GM19452 (cell line): ENCODE measurements at regions not wholly inside any gene's neighbourhood (a gene's known extent, or its start where the extent isn't known, plus 50 kb on each side); places are given as distances from the start of the nearest gene placed in this dataset.

Experiments
- ATAC-seq: cut with Tn5 transposase; IDR thresholded peaks from one replicate; pipeline ENCODE4 v1.9.1; 2021; ENCODE audit not compliant: unreplicated experiment

DNA sequence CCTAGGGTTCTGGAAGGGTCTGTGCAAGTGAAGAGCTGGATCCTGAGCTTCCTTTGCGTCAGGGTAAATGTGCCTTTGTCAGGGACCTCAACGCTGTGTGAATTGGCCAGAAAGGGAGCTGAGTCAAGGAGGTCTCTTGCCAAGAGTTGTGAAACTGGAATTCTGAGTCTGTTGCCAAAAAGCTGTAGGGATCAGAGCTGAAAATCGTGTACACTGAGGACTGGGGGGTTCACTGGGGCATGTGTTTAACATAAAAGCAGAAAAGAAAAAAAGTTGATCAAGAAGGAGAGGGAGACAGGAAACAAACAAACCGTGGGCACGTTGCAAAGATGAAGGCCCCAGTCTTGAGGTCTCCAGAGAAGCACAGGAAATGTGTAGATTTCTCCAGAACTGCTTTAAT lies 1081.5 kb downstream of the VRK1 start:
- no peak for ATAC-seq

DNA sequence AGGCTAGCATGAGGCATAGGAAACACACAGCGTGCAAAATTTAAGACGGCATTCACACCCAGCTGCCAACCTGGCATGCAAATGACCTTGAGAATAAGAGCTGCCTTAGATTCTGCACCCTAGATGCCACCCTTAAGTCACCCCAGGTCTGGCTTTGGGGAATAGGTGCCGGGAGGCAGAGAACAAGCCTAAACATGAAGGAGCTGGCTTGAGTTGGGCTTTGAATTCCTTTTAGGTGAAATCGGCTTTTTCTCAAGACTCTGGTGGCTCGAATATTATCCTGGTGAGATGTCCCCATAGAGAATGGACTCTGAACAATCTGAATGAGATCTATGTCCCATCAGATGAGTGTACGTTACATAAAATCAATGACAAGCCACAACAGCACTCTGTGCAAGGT lies 1090.5 kb downstream of the VRK1 start:
- ATAC-seq = no peak

GRCh38 chr14:97888331-97888730 lies 1091.1 kb downstream of the VRK1 start:
- ATAC-seq = no peak

DNA sequence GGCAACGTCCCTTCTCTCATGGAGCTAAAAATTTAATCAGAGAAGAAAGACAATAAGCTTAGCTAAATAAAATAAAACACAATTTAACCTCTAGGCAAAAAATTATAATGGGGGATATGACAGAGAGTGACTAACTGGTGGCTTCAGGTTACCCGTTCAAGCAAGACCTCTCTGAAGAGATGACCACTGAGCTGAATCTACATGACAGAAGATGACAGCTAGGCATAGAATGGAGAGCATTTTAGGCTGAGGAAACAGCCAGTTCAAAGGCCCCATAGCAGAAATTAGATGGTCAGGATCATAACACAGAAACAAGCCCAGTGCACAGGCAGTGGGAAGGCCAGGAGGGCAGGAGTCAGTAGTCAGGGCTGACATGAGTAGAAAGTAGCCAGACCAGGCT lies 1094.3 kb downstream of the VRK1 start:
- ATAC-seq = no peak

- no peak for ATAC-seq
These were observed 1097.4 kb downstream of the VRK1 start for GRCh38 chr14:97894552-97894951.

DNA sequence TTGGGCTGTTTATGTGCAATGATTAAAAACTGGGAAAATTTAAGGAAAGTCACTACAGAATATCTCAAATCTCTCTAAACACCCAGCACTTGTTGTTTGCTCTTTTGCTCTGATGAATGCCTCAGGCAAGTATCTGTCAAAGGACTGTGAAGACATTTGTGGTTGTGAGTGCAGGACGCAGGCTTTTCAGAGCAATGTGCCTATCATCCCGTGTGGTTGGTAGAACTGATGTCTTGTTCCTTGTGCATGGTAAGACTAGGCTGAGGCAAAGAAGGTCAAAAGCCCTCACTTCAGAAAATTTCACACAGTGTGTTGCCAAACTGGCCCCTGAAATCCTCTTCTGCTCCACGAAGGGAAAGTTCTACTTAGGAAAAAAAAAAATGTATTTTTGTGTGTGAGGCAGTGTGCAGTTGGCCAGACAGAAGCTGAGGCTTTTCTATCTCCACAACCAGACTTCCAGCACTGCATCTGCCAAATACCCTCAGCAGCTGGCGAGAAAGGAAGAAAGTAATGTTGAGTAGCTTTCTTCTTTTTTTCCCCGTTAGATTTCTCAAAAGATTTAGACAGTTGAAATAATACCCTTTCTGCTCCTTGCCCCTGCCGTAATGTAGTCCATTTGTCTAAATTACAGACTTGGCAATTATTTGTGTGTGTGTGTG lies 1103.1 kb downstream of the VRK1 start:
- ATAC-seq = no peak

DNA sequence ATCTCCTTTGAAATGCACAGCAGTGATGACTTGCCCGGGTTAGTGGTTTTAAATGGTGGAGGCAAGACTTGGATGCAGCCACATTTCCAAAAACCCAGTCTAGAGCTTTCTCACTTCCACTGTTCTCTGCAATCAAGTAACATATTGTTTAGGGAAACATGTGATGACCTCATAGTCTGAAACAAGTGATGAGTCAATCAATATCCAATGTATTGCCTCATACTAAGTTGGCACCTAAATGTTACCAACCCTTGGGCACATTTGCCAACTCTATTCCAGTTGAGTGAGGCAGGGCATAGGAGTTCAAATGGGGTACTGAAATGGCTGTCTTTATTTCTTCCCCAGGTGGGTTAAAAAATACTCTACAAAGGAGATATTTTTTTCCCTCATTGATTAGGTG lies 1105.4 kb downstream of the VRK1 start:
- no peak for ATAC-seq

DNA sequence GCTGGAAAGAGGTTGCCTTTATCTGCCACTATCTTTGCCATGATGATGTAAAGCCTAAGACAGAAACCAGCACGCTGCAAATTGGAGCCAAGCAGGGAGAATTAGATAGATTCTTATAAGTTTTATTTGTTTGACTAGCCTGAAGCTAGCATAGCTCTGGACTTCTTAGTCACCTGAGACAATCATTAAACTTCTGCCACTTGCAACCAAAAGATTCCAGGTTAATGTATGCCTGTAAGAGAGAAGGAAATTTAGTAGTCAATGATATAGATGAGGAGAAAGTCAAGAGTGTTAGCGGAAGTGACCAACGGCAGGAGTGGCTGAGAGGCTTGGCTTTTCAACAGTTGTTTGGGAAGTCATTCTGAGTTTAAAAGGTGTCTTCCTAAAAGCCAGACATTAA lies 1106.6 kb downstream of the VRK1 start:
- no peak for ATAC-seq

DNA sequence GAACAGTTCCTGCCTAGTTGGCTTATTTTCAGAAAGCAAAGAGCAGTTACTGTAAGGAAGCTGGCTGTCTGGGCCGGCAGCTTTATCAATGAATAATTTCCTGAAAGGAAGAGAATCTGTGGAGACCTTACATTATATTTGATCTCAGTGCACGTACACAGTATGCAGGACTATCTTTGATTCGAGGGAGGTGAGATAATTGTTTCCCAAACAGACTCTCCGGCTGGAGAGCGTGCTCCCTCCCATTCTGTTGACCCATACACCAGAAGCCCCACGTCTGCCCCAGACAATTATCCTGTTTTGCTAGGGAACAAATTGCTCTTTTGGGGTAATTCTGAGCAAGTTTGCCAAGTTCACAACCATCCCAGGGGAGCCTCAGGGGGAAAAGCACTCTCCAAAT lies 1115.0 kb downstream of the VRK1 start:
- no peak for ATAC-seq

GRCh38 chr14:97916100-97916499 lies 1118.9 kb downstream of the VRK1 start:
- ATAC-seq = no peak

DNA sequence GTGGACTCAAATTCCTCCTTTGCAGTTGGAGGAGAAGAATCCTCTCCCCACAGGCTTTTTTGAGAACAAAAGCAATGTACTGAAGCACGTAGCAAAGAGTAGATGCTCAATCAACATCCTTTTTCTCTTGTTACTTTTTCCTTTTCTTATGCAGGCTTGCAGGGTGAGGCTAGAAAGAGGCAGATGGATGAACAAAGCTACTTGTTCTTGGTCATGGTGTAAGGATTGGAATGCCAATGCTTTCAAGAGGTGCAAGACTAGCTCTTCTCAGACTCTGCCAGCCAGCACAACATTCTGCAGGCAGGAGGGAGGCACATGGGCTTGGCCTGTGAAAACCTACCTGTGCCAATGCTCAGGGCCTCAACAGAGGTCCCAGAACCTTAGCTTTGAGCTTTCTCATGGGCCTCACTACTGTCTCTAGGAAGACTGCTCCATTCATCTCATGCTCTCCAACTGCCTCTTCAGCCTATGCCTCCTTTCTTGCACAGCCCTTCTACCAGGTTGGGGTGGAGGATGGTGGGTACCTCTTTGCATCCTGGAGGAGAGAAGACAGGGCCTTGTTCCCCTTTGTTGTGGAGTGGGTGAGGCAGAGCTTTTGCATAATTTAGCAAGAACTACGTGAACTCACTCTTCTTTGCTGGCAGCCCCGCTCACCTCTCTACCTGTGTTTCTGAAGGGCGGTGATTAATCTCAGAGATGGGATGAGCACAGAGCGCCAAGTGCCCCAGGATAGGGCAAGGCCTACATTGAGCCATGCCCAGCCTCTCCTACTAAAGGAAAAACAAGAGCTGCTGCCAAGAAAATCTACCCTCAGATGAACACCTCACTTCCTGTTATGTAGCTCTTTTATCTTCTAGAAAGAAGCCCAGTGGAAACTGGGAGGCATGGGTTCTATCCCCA lies 1119.7 kb downstream of the VRK1 start:
- no peak for ATAC-seq

- ATAC-seq = no peak
These were observed 1123.0 kb downstream of the VRK1 start for GRCh38 chr14:97920201-97920600.

DNA sequence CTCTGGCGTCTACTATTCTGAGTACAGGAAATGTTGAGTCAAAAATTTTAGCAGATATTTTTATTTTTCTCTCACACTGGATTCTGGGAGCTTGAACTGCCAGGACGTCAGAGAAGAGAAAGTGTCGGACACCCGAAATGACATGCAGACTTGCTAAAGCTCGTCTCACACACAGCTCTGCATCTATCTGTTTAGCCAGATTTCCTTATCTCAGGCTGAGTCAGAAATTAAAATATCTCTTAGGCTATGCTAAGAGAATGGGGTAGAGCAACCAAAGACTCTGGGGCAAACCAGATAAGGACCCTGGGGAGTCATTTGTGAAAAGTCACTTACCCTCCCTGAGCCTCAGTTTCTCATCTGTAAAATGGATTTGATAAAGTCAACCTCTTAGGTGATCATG lies 1124.1 kb downstream of the VRK1 start:
- ATAC-seq = no peak

- ATAC-seq = no peak
These were observed 1127.9 kb downstream of the VRK1 start for GRCh38 chr14:97924922-97925613.

DNA sequence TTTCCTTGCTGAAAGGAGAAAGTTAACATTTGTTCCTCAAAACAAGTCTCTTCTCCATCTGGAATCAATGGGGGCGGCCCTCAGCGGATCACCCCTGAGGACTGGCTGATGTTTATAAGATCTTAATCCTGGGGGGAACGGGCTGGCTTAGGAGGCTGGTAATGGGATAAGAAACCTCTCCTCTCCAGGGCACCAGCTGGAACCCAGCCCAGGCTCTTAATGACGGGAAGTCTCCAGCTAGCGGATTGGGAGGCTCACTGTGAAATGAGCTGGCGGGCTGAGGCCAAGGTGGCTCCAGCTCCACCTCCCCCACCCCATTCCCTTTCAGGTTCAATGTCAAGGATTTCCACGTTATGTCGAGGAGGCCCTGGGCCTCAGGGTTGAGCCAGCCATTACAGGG lies 1133.0 kb downstream of the VRK1 start:
- ATAC-seq = no peak

GRCh38 chr14:97931273-97931672 lies 1134.1 kb downstream of the VRK1 start:
- ATAC-seq = no peak

- ATAC-seq = no peak
These were observed 1145.7 kb downstream of the VRK1 start for GRCh38 chr14:97942921-97943320.

GRCh38 chr14:97943619-97944018 lies 1146.4 kb downstream of the VRK1 start:
- ATAC-seq = no peak

GRCh38 chr14:97944380-97944779 lies 1147.2 kb downstream of the VRK1 start:
- no peak for ATAC-seq

- ATAC-seq = no peak
These were observed 1148.4 kb downstream of the VRK1 start for GRCh38 chr14:97945631-97946030.

GRCh38 chr14:97946240-97946639 lies 1149.1 kb downstream of the VRK1 start:
- no peak for ATAC-seq

DNA sequence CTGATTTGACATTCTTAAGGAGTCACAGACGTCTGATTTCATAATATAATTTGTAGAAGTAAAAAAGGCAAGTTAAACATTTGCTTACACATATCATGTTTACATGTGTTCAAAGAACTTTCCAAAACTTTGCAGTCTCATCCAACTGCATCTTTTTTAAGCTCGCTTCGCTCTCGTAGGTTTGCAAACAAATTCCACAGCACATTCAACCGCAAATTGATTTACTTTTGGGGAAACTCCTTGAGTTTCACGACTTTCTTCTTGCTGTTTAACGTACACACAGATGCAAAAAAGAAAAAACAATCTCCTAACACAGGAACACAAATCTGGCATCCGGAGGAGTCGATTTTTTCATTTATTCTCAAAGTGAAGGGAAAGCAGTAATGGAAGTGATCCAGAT lies 1149.5 kb downstream of the VRK1 start:
- ATAC-seq = no peak
